H1 (cell line): ENCODE measurements at regions not wholly inside any gene's neighbourhood (a gene's known extent, or its start where the extent isn't known, plus 50 kb on each side); places are given as distances from the start of the nearest gene placed in this dataset.

ENCODE experiments used
- GTF2F1 ChIP-seq: IDR thresholded peaks from 2 replicates; pipeline ENCODE4 v1.6.1; 2012; ENCODE audit warnings: low read depth, low read length, improper control_type of control experiment, borderline replicate concordance
- RFX5 ChIP-seq: IDR thresholded peaks from 2 replicates; pipeline ENCODE4 v1.6.1; 2011; ENCODE audit warnings: low read depth, low read length, improper control_type of control experiment, borderline replicate concordance
- SIRT6 ChIP-seq: IDR thresholded peaks from one replicate; pipeline ENCODE4 v1.7.1; 2012; ENCODE audit warnings: low read length, inconsistent platforms
- TAF7 ChIP-seq: optimal IDR thresholded peaks from 2 replicates; pipeline ENCODE3; 2011; ENCODE audit warnings: low read depth, mild to moderate bottlenecking, inconsistent platforms, low read length, moderate library complexity, borderline replicate concordance
- TF ChIP-seq, protein P1 (sequence below): IDR thresholded peaks from 2 replicates; pipeline ENCODE4 v1.6.1; 2012; ENCODE audit warnings: low read length, inconsistent platforms

DNA sequence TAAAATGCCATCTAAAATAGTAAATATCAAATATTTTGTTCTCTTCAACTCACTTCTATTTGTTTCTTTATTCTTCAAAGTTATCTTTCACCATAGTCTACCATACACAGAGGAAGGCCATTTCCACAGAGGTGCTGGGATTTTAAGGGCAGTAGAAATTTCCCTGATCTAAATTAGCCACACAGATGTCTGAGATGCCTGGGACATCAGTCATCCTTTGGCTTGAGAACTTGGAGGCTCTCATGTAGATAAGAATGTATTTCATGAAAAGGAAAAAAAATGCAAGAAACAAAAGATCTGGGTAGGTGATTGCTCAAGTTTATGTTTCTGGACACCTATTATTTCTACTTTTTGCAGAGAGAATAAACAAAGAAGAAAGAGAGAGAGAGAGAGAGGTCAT lies 1008.2 kb downstream of the NLGN4X start (continued):
- TF ChIP-seq TAF7, result no peak
- TF ChIP-seq RFX5, result no peak
- no peak for TF ChIP-seq SIRT6
- TF ChIP-seq, protein P1, sequence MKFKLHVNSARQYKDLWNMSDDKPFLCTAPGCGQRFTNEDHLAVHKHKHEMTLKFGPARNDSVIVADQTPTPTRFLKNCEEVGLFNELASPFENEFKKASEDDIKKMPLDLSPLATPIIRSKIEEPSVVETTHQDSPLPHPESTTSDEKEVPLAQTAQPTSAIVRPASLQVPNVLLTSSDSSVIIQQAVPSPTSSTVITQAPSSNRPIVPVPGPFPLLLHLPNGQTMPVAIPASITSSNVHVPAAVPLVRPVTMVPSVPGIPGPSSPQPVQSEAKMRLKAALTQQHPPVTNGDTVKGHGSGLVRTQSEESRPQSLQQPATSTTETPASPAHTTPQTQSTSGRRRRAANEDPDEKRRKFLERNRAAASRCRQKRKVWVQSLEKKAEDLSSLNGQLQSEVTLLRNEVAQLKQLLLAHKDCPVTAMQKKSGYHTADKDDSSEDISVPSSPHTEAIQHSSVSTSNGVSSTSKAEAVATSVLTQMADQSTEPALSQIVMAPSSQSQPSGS, result no peak
- TF ChIP-seq GTF2F1, result no peak
